K562 (cell line): ENCODE measurements at regions not wholly inside any gene's neighbourhood (a gene's known extent, or its start where the extent isn't known, plus 50 kb on each side); places are given as distances from the start of the nearest gene placed in this dataset.

Source experiments
- ATAC-seq: fragments of 200-7000 bp; cut with Tn5 transposase; 3 replicates; pipeline ENCODE4 v1.9.1; 2020; ENCODE audit warnings: moderate library complexity
- BruUV-seq: library from RNA; stranded (reverse); fragments of 400-500 nt; replicated peaks from 2 replicates; lab custom pipeline; 2021; lab: Mats Ljungman, UMichigan
- CTCF ChIA-PET: fragments of 300-600 bp; formaldehyde crosslinking; extraction: SDS; loops from one replicate; lab custom pipeline; 2021; ENCODE audit warnings: low intra/inter-chr PET ratio; lab: Yijun Ruan, JAX
- POLR2A ChIA-PET: fragments of 300-600, 350-650 bp; sonication (Branson Sonifier 250); formaldehyde crosslinking; extraction: SDS; loops from one replicate; lab custom pipeline; 2021; ENCODE audit warnings: antibody characterized with exemption, inconsistent platforms; lab: Yijun Ruan, JAX
- DNase-seq, 4 experiments: peaks; one replicate each; pipeline versions ENCODE4 v3.0.0 to v3.0.0-alpha.2; 2011 to 2018; ENCODE audit warnings: low spot score in 3 of 4, mixed read lengths in 3 of 4; ENCODE audit errors: extremely low read depth in 1 of 4
- FAIRE-seq: peaks from 2 replicates; lab custom pipeline; 2011; peaks lifted over from hg19 to GRCh38; lab: Jason Lieb, UNC
- H2AFZ ChIP-seq: 2 replicates; pipeline ENCODE4 v1.6.0; 2011; ENCODE audit warnings: low read depth, low read length, control low read depth, inconsistent platforms
- H3K27ac ChIP-seq: fragments of 200-600 bp; 3 replicates; pipeline ENCODE4 v1.8.0; 2011; ENCODE audit warnings: low read depth, mild to moderate bottlenecking, control low read depth, inconsistent platforms, low read length, moderate library complexity, mixed read lengths; ENCODE audit errors: extremely low read depth
- H3K27me3 ChIP-seq, 2 experiments: fragments of 300-600 bp in 1 of 2; 2 replicates in 1 of 2; 3 replicates in 1 of 2; pipeline versions ENCODE4 v1.6.0 to v1.8.0; 2011; ENCODE audit warnings: inconsistent platforms in 2 of 2, low read length in 2 of 2, mild to moderate bottlenecking in 1 of 2, mixed read lengths in 1 of 2, moderate library complexity in 1 of 2; ENCODE audit not compliant: control insufficient read depth in 2 of 2, insufficient read depth in 2 of 2
- H3K36me3 ChIP-seq: fragments of 300-600 bp; 3 replicates; pipeline ENCODE4 v1.8.0; 2011; ENCODE audit warnings: mild to moderate bottlenecking, low read length, inconsistent platforms; ENCODE audit not compliant: control insufficient read depth, insufficient read depth
- H3K4me1 ChIP-seq, 2 experiments: fragments of 200-600 bp in 1 of 2; replicated peaks in 1 of 2; 2 replicates in 1 of 2; 3 replicates in 1 of 2; pipeline versions ENCODE4 v1.5.1 to v1.8.0; 2011; ENCODE audit warnings: inconsistent platforms in 2 of 2, low read length in 2 of 2, mild to moderate bottlenecking in 1 of 2, mixed read lengths in 1 of 2, moderate library complexity in 1 of 2; ENCODE audit not compliant: control insufficient read depth in 2 of 2, insufficient read depth in 2 of 2
- H3K4me2 ChIP-seq: 2 replicates; pipeline ENCODE4 v1.6.1; 2011; ENCODE audit warnings: low read length, control low read depth, inconsistent platforms, mixed read lengths; ENCODE audit not compliant: insufficient read depth
- H3K4me3 ChIP-seq: fragments of 200-600 bp; sonication (generic), shearing (Covaris generic); 2 replicates; pipeline ENCODE4 v1.5.1; 2016; ENCODE audit warnings: control low read depth, inconsistent platforms
- H3K79me2 ChIP-seq: fragments of 200-600 bp; 3 replicates; pipeline ENCODE4 v1.8.0; 2011; ENCODE audit warnings: low read length, inconsistent platforms; ENCODE audit not compliant: control insufficient read depth, insufficient read depth
- H3K9ac ChIP-seq, 2 experiments: 2 replicates each; pipeline versions ENCODE4 v1.6.0 to v1.6.1; 2011; ENCODE audit warnings: low read depth in 2 of 2, low read length in 2 of 2, control low read depth in 1 of 2, inconsistent platforms in 1 of 2, mild to moderate bottlenecking in 1 of 2, mixed read lengths in 1 of 2; ENCODE audit not compliant: insufficient read depth in 1 of 2
- H3K9me1 ChIP-seq: one replicate; pipeline ENCODE4 v1.6.0; 2011; ENCODE audit warnings: inconsistent platforms, mild to moderate bottlenecking, low read length, moderate library complexity; ENCODE audit not compliant: control insufficient read depth, insufficient read depth
- H3K9me3 ChIP-seq: replicated peaks from 2 replicates; pipeline ENCODE4 v1.5.1; 2011; ENCODE audit warnings: low read depth, low read length, inconsistent platforms; ENCODE audit not compliant: control insufficient read depth, insufficient read depth
- H4K20me1 ChIP-seq: replicated peaks from 2 replicates; pipeline ENCODE4 v1.6.1; 2011; ENCODE audit warnings: low read length, inconsistent platforms, mixed read lengths; ENCODE audit not compliant: control insufficient read depth, insufficient read depth
- ARHGAP35 ChIP-seq: fragments of 450-650 bp; IDR thresholded peaks from 2 replicates; pipeline ENCODE4 v1.6.1; 2018; ENCODE audit not compliant: partially characterized antibody
- CEBPG ChIP-seq, 3 experiments: fragments of 200-800 bp in 1 of 3; sonication (Bioruptor generic) in 1 of 3; sonication (generic) in 1 of 3; formaldehyde crosslinking in 1 of 3; IDR thresholded peaks in 2 of 3; conservative IDR thresholded peaks in 1 of 3; 2 replicates each; pipeline versions ENCODE4 v1.6.1 to v1.8.0; 2016 to 2022; ENCODE audit warnings: missing compliant biosample characterization in 2 of 3, missing genetic modification characterization in 2 of 3, mild to moderate bottlenecking in 1 of 3, missing genetic modification reagents in 1 of 3
- CLOCK ChIP-seq: fragments of 250-450 bp; sonication (Bioruptor Pico); IDR thresholded peaks from 2 replicates; pipeline ENCODE4 v1.4.0; 2020; ENCODE audit warnings: mild to moderate bottlenecking, moderate library complexity, borderline replicate concordance
- ELF2 ChIP-seq: fragments of 250-450 bp; sonication (Bioruptor Pico); IDR thresholded peaks from 2 replicates; pipeline ENCODE4 v1.5.0; 2021; ENCODE audit warnings: mild to moderate bottlenecking
- HOMEZ ChIP-seq: fragments of 250-450 bp; sonication (Bioruptor Pico); IDR thresholded peaks from 2 replicates; pipeline ENCODE4 v1.4.0; 2020; ENCODE audit warnings: mild to moderate bottlenecking, moderate library complexity
- NR2C1 ChIP-seq, 2 experiments: fragments of 450-650 bp; IDR thresholded peaks; 2 replicates each; pipeline ENCODE4 v1.6.1; 2017; ENCODE audit warnings: mild to moderate bottlenecking in 2 of 2, antibody characterized with exemption in 1 of 2, inconsistent platforms in 1 of 2, missing compliant biosample characterization in 1 of 2, missing genetic modification characterization in 1 of 2
- PREB ChIP-seq: sonication (generic); formaldehyde crosslinking; IDR thresholded peaks from 2 replicates; pipeline ENCODE4 v1.8.1; 2023; ENCODE audit warnings: mild to moderate bottlenecking, missing genetic modification reagents
- THRA ChIP-seq: fragments of 450-650 bp; IDR thresholded peaks from 2 replicates; pipeline ENCODE4 v1.6.1; 2017; ENCODE audit warnings: mild to moderate bottlenecking, moderate library complexity
- ZKSCAN1 ChIP-seq: fragments of 150-350 bp; IDR thresholded peaks from 2 replicates; pipeline ENCODE4 v1.6.1; 2016; ENCODE audit warnings: low read depth, low read length
- ZNF584 ChIP-seq: fragments of 200-800 bp; sonication (Bioruptor generic); IDR thresholded peaks from 2 replicates; pipeline ENCODE4 v1.6.1; 2016; ENCODE audit warnings: low read depth, mild to moderate bottlenecking, missing genetic modification characterization, missing compliant biosample characterization
- WGBS: fragments of 100-300 bp; shearing (Covaris generic); methylation state at CpG from one replicate; pipeline ENCODE4 v1.1.6; 2016; ENCODE audit warnings: low coverage, mixed read lengths; ENCODE audit not compliant: insufficient coverage; ENCODE audit errors: missing lambda C conversion rate; 5-methylcytosine and 5-hydroxymethylcytosine counted together
- in situ Hi-C: fragments of 300-500 bp; cut with MboI; formaldehyde crosslinking; loops from 4 replicates; pipeline ENCODE4 v1.15.0; 2018; ENCODE audit warnings: inconsistent platforms, mixed read lengths
- intact Hi-C: fragments of 100-400 bp; cut with micrococcal nuclease; formaldehyde crosslinking; loops from 2 replicates; pipeline ENCODE4 v1.14.2; 2022

GRCh38 chr5:178788381-178789085 is 58.1 kb upstream of the ZNF354A start:
- CTCF ChIA-PET, result no interaction called here
- H3K79me2 ChIP-seq, result no peaks in the 10 kb centered on the region
- TF ChIP-seq NR2C1 (IDR thresholded peaks at IDR 0.05) (no peak), NR2C1 (tag; IDR thresholded peaks at IDR 0.05) (no peak), THRA (no peak), CLOCK (CRISPR knock-in tag) (no peak), HOMEZ (CRISPR knock-in tag) (no peak), ZKSCAN1 (no peak), CEBPG (CRISPR knock-in tag; IDR thresholded peaks at IDR 0.05) (no peak), CEBPG (tag; conservative IDR thresholded peaks at IDR 0.05 in 1 of 2, IDR thresholded peaks at IDR 0.05 in 1 of 2) (no peak), PREB (CRISPR knock-in tag) (no peak), ZNF584 (no peak), ELF2 (CRISPR knock-in tag) (no peak), ARHGAP35 (no peak)
- H3K9me1 ChIP-seq, result no peaks in the 10 kb centered on the region
- no peak for FAIRE-seq
- POLR2A ChIA-PET, result interaction anchor here (0.6 to 0.9 kb wide), 2 partner anchors 11 to 44 kb away, joined by 3 read pairs; no protein-coding TSS in a partner anchor
- no peak for DNase-seq
- H4K20me1 ChIP-seq, result no peaks in the 10 kb centered on the region
- H2AFZ ChIP-seq, result no peak overlapping the region
- H3K9me3 ChIP-seq, result no peaks in the 10 kb centered on the region
- no peaks in the 10 kb centered on the region for H3K27me3 ChIP-seq
- no peak overlapping the region; a peak in 1 of 4 replicates for H3K9ac ChIP-seq
- no peak overlapping the region for H3K4me3 ChIP-seq
- H3K27ac ChIP-seq, result no peak overlapping the region
- peaks cover 8% of the 10 kb centered on the region; the same call in 2 of the 3 replicates for H3K36me3 ChIP-seq
- ATAC-seq, result no peak
- WGBS, result 33% methylated on average over 21 of the region's 21 CpGs
- no peak overlapping the region for H3K4me2 ChIP-seq
- in situ Hi-C loops (no loop called here), intact Hi-C loops (no loop called here)
- BruUV-seq, result no TSS peak
- H3K4me1 ChIP-seq, result peaks cover 0 to 12% of the 10 kb centered on the region in 2 experiments; a peak in 3 of 5 replicates
